ENCODE measurements at regions not wholly inside any gene's neighbourhood (a gene's known extent, or its start where the extent isn't known, plus 50 kb on each side); places are given as distances from the start of the nearest gene placed in this dataset.

DNA sequence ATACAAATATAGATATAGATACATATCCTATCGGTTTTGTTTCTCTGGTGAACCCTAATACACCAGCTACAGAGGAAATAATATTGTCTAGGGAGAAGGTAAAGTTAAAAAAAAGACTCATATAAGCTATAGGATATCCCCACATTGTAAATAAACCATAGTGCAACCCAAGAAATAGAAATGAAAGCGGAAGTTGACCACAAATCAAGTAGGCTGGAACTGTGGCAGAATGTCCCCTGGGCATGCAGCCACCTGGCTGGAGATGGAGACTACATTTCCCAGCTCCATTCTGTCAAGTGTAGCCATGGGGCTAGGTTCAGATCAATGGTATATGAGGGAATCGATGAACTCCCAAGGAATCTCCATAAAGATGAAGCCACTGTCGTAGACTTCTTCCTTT lies 70.1 kb upstream of the RPS6KA2 start:
- H3K9me3 ChIP-seq (replicated peaks in 1 of 2; ENCODE audit: control insufficient read depth in 2 of 2, insufficient read depth in 1 of 2, low read depth in 1 of 2, low read length in 2 of 2) = no peaks in the 10 kb centered on the region
- no peak overlapping the region for H3K27ac ChIP-seq (replicated peaks; ENCODE audit: low read length)
- H4K8ac ChIP-seq (ENCODE audit: low read depth, low read length) = no peak overlapping the region
- H3K9ac ChIP-seq (ENCODE audit: low read depth, low read length, poor library complexity) = no peak overlapping the region
- H3K18ac ChIP-seq (ENCODE audit: low read length) = no peak overlapping the region
- no peak overlapping the region for H3K4me3 ChIP-seq (ENCODE audit: low read length in 2 of 2)
- no peaks in the 10 kb centered on the region for H3K36me3 ChIP-seq (replicated peaks in 1 of 2; ENCODE audit: control insufficient read depth in 2 of 2, insufficient read depth in 2 of 2, low read length in 2 of 2)
- H2AK5ac ChIP-seq (ENCODE audit: low read depth, low read length) = no peak overlapping the region
- H3K23ac ChIP-seq (ENCODE audit: low read depth, low read length, poor library complexity) = no peak overlapping the region
- H3K14ac ChIP-seq (ENCODE audit: low read length) = no peak overlapping the region
- no peaks in the 10 kb centered on the region for H3K79me1 ChIP-seq (ENCODE audit: low read depth, low read length)
- no peak overlapping the region for H2BK15ac ChIP-seq (ENCODE audit: low read length)
- H3K4me1 ChIP-seq (ENCODE audit: control insufficient read depth in 2 of 2, insufficient read depth in 1 of 2, low read depth in 1 of 2, low read length in 2 of 2) = peaks cover 2% of the 10 kb centered on the region in 2 donors
- H2AFZ ChIP-seq (ENCODE audit: low read length) = no peak overlapping the region
- H2BK5ac ChIP-seq (ENCODE audit: low read length) = no peak overlapping the region
- H2BK120ac ChIP-seq (ENCODE audit: low read depth, low read length) = no peak overlapping the region
- DNase-seq (ENCODE audit: low spot score) = no peak
- H4K91ac ChIP-seq (ENCODE audit: low read depth, low read length, poor library complexity) = no peak overlapping the region
- H3K4ac ChIP-seq (ENCODE audit: low read length) = no peak overlapping the region
- H3K4me2 ChIP-seq (ENCODE audit: insufficient read depth, low read length, poor library complexity, severe bottlenecking) = no peak overlapping the region
- WGBS, 2 donors (ENCODE audit: extremely low coverage in 2 of 2, insufficient read length in 2 of 2, insufficient replicate concordance in 1 of 2) = no CpG with 5 or more reads among the region's 4 CpGs
- H2BK12ac ChIP-seq (ENCODE audit: low read length) = no peak overlapping the region
- H3K27me3 ChIP-seq (ENCODE audit: control insufficient read depth in 3 of 3, insufficient read depth in 3 of 3, low read depth in 1 of 3, low read length in 3 of 3) = no peaks in the 10 kb centered on the region

DNA sequence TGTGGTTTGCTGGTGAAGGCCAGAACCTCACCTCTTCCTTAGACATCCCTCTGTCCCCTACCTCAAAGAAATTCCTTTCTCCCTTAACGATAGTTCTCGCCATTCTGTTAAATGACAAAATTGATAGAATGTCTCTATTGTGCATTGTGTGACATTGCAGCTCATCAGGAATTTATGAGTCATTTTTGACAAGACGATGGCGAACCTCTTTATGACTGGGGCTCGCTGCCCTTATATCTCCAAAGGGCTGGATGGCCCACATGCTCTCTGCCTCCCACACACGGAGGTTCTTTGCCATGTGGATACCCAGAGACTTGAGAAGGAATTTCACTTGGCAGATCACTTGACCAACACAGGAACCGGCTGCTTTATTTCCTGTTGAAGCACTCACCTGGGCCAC lies 66.8 kb upstream of the RPS6KA2 start:
- no peak overlapping the region for H3K27ac ChIP-seq (replicated peaks; ENCODE audit: low read length)
- no peaks in the 10 kb centered on the region for H3K27me3 ChIP-seq (ENCODE audit: control insufficient read depth in 3 of 3, insufficient read depth in 3 of 3, low read depth in 1 of 3, low read length in 3 of 3)
- no peak overlapping the region for H3K9ac ChIP-seq (ENCODE audit: low read depth, low read length, poor library complexity)
- H3K79me1 ChIP-seq (ENCODE audit: low read depth, low read length) = no peaks in the 10 kb centered on the region
- H3K9me3 ChIP-seq (replicated peaks in 1 of 2; ENCODE audit: control insufficient read depth in 2 of 2, insufficient read depth in 1 of 2, low read depth in 1 of 2, low read length in 2 of 2) = no peaks in the 10 kb centered on the region
- no peak overlapping the region for H3K4me3 ChIP-seq (ENCODE audit: low read length in 2 of 2)
- H3K4ac ChIP-seq (ENCODE audit: low read length) = no peak overlapping the region
- H4K8ac ChIP-seq (ENCODE audit: low read depth, low read length) = no peak overlapping the region
- H2AK5ac ChIP-seq (ENCODE audit: low read depth, low read length) = no peak overlapping the region
- H3K23ac ChIP-seq (ENCODE audit: low read depth, low read length, poor library complexity) = no peak overlapping the region
- H2BK12ac ChIP-seq (ENCODE audit: low read length) = no peak overlapping the region
- no peak overlapping the region for H2BK5ac ChIP-seq (ENCODE audit: low read length)
- no peak overlapping the region for H2AFZ ChIP-seq (ENCODE audit: low read length)
- DNase-seq (ENCODE audit: low spot score) = no peak
- no peaks in the 10 kb centered on the region for H3K36me3 ChIP-seq (replicated peaks in 1 of 2; ENCODE audit: control insufficient read depth in 2 of 2, insufficient read depth in 2 of 2, low read length in 2 of 2)
- no peak overlapping the region for H2BK120ac ChIP-seq (ENCODE audit: low read depth, low read length)
- no peaks in the 10 kb centered on the region for H3K4me1 ChIP-seq (ENCODE audit: control insufficient read depth in 2 of 2, insufficient read depth in 1 of 2, low read depth in 1 of 2, low read length in 2 of 2)
- WGBS, 2 donors (ENCODE audit: extremely low coverage in 2 of 2, insufficient read length in 2 of 2, insufficient replicate concordance in 1 of 2) = no CpG with 5 or more reads among the region's 7 CpGs
- H3K4me2 ChIP-seq (ENCODE audit: insufficient read depth, low read length, poor library complexity, severe bottlenecking) = no peak overlapping the region
- H4K91ac ChIP-seq (ENCODE audit: low read depth, low read length, poor library complexity) = no peak overlapping the region
- H3K18ac ChIP-seq (ENCODE audit: low read length) = no peak overlapping the region
- H3K14ac ChIP-seq (ENCODE audit: low read length) = no peak overlapping the region
- no peak overlapping the region for H2BK15ac ChIP-seq (ENCODE audit: low read length)

DNA sequence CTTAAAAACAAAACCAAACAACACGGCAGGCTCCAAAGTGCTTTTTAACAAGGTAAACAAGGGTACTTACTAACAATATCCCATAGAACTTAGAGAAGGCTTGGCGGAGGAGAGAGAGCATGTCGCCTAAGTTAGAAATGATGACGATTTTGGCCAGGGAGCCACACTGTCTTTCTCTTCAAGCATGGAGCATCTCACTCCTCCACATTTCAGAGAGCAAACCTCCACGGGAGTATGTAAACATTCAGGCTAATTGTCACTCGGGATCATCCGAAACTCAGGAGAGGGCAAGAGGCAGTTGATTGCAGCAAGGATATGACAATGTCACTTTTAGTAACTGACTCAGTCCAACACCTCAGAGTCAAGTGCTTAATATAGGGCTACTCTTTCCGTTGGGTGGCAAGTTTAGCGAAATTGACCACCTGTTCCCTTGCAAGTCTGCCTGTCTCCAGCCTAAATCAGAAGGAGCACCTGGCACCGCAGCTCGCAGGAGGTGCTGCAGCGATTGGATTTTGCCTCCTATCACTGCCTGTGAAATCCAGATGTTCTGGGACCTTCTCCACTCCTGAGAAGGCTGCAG lies 65.8 kb upstream of the RPS6KA2 start:
- no peak overlapping the region for H2BK12ac ChIP-seq (ENCODE audit: low read length)
- no peak overlapping the region for H3K9ac ChIP-seq (ENCODE audit: low read depth, low read length, poor library complexity)
- H2BK5ac ChIP-seq (ENCODE audit: low read length) = no peak overlapping the region
- H3K9me3 ChIP-seq (replicated peaks in 1 of 2; ENCODE audit: control insufficient read depth in 2 of 2, insufficient read depth in 1 of 2, low read depth in 1 of 2, low read length in 2 of 2) = no peaks in the 10 kb centered on the region
- H2AFZ ChIP-seq (ENCODE audit: low read length) = no peak overlapping the region
- WGBS, 2 donors (ENCODE audit: extremely low coverage in 2 of 2, insufficient read length in 2 of 2, insufficient replicate concordance in 1 of 2) = no CpG with 5 or more reads among the region's 12 CpGs
- H3K4me1 ChIP-seq (ENCODE audit: control insufficient read depth in 2 of 2, insufficient read depth in 1 of 2, low read depth in 1 of 2, low read length in 2 of 2) = peaks cover 6% of the 10 kb centered on the region in 2 donors
- no peak overlapping the region for H3K4ac ChIP-seq (ENCODE audit: low read length)
- no peak overlapping the region for H3K14ac ChIP-seq (ENCODE audit: low read length)
- no peak overlapping the region for H3K4me3 ChIP-seq (ENCODE audit: low read length in 2 of 2)
- no peaks in the 10 kb centered on the region for H3K27me3 ChIP-seq (ENCODE audit: control insufficient read depth in 3 of 3, insufficient read depth in 3 of 3, low read depth in 1 of 3, low read length in 3 of 3)
- H3K79me1 ChIP-seq (ENCODE audit: low read depth, low read length) = no peaks in the 10 kb centered on the region
- no peak overlapping the region for H2BK15ac ChIP-seq (ENCODE audit: low read length)
- H4K8ac ChIP-seq (ENCODE audit: low read depth, low read length) = no peak overlapping the region
- H3K4me2 ChIP-seq (ENCODE audit: insufficient read depth, low read length, poor library complexity, severe bottlenecking) = no peak overlapping the region
- H4K91ac ChIP-seq (ENCODE audit: low read depth, low read length, poor library complexity) = no peak overlapping the region
- no peak overlapping the region for H3K18ac ChIP-seq (ENCODE audit: low read length)
- DNase-seq (ENCODE audit: low spot score) = no peak
- H3K27ac ChIP-seq (replicated peaks; ENCODE audit: low read length) = no peak overlapping the region
- no peak overlapping the region for H2AK5ac ChIP-seq (ENCODE audit: low read depth, low read length)
- no peaks in the 10 kb centered on the region for H3K36me3 ChIP-seq (replicated peaks in 1 of 2; ENCODE audit: control insufficient read depth in 2 of 2, insufficient read depth in 2 of 2, low read length in 2 of 2)
- no peak overlapping the region for H2BK120ac ChIP-seq (ENCODE audit: low read depth, low read length)
- H3K23ac ChIP-seq (ENCODE audit: low read depth, low read length, poor library complexity) = no peak overlapping the region

DNA sequence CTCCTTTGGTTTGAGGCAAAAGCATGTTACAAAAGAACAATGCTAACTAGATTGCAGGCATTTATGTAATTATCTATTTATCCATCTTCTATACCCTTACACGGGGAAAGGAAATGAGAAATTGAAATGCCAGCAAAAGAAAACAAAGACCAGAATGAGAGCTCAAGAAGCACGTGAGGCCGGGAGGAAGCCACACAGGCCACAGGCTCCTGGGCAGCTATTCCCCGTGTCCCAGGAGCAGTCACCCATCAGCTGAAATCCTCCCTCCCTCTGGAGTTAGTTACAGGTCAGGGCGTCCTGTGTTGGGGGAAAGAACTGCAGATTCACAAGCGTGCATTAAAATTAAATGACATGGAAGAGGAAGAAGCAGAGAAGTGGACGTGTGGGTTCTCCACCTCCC lies 64.7 kb upstream of the RPS6KA2 start:
- WGBS, 2 donors (ENCODE audit: extremely low coverage in 2 of 2, insufficient read length in 2 of 2, insufficient replicate concordance in 1 of 2) = no CpG with 5 or more reads among the region's 7 CpGs
- H3K18ac ChIP-seq (ENCODE audit: low read length) = no peak overlapping the region
- H2AK5ac ChIP-seq (ENCODE audit: low read depth, low read length) = no peak overlapping the region
- no peaks in the 10 kb centered on the region for H3K36me3 ChIP-seq (replicated peaks in 1 of 2; ENCODE audit: control insufficient read depth in 2 of 2, insufficient read depth in 2 of 2, low read length in 2 of 2)
- DNase-seq (ENCODE audit: low spot score) = no peak
- H3K4me2 ChIP-seq (ENCODE audit: insufficient read depth, low read length, poor library complexity, severe bottlenecking) = no peak overlapping the region
- no peaks in the 10 kb centered on the region for H3K79me1 ChIP-seq (ENCODE audit: low read depth, low read length)
- H3K4ac ChIP-seq (ENCODE audit: low read length) = no peak overlapping the region
- no peak overlapping the region for H3K23ac ChIP-seq (ENCODE audit: low read depth, low read length, poor library complexity)
- H3K4me3 ChIP-seq (ENCODE audit: low read length in 2 of 2) = no peak overlapping the region
- H3K27ac ChIP-seq (replicated peaks; ENCODE audit: low read length) = no peak overlapping the region
- no peak overlapping the region for H2BK12ac ChIP-seq (ENCODE audit: low read length)
- no peaks in the 10 kb centered on the region for H3K27me3 ChIP-seq (ENCODE audit: control insufficient read depth in 3 of 3, insufficient read depth in 3 of 3, low read depth in 1 of 3, low read length in 3 of 3)
- H4K91ac ChIP-seq (ENCODE audit: low read depth, low read length, poor library complexity) = no peak overlapping the region
- no peak overlapping the region for H2AFZ ChIP-seq (ENCODE audit: low read length)
- H3K14ac ChIP-seq (ENCODE audit: low read length) = no peak overlapping the region
- no peak overlapping the region for H2BK15ac ChIP-seq (ENCODE audit: low read length)
- H3K4me1 ChIP-seq (ENCODE audit: control insufficient read depth in 2 of 2, insufficient read depth in 1 of 2, low read depth in 1 of 2, low read length in 2 of 2) = peaks cover 14% of the 10 kb centered on the region in 2 donors
- H3K9me3 ChIP-seq (replicated peaks in 1 of 2; ENCODE audit: control insufficient read depth in 2 of 2, insufficient read depth in 1 of 2, low read depth in 1 of 2, low read length in 2 of 2) = no peaks in the 10 kb centered on the region
- no peak overlapping the region for H2BK5ac ChIP-seq (ENCODE audit: low read length)
- H4K8ac ChIP-seq (ENCODE audit: low read depth, low read length) = no peak overlapping the region
- no peak overlapping the region for H2BK120ac ChIP-seq (ENCODE audit: low read depth, low read length)
- no peak overlapping the region for H3K9ac ChIP-seq (ENCODE audit: low read depth, low read length, poor library complexity)
